ENCODE measurements at regions not wholly inside any gene's neighbourhood (a gene's known extent, or its start where the extent isn't known, plus 50 kb on each side); places are given as distances from the start of the nearest gene placed in this dataset.

DNA sequence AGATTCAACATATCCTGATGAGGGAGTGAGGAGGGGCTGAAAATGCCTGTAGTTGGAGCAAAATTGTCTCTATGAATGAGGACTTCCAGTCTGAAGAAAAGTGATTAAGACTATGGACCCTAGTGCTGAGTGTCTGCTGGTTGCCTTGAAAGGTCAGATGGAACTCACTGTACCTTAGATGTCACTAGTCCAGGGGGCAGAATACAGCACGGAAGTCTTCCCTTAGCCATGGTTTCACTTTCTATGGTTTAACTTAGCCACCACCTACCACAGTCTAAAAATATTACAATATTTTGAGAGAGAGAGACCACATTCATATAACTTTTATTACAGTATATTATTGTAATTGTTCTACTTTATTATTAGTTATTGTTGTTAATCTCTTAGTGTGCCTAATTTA lies 223.1 kb downstream of the FMR1NB start:
- TF ChIP-seq, protein P1, sequence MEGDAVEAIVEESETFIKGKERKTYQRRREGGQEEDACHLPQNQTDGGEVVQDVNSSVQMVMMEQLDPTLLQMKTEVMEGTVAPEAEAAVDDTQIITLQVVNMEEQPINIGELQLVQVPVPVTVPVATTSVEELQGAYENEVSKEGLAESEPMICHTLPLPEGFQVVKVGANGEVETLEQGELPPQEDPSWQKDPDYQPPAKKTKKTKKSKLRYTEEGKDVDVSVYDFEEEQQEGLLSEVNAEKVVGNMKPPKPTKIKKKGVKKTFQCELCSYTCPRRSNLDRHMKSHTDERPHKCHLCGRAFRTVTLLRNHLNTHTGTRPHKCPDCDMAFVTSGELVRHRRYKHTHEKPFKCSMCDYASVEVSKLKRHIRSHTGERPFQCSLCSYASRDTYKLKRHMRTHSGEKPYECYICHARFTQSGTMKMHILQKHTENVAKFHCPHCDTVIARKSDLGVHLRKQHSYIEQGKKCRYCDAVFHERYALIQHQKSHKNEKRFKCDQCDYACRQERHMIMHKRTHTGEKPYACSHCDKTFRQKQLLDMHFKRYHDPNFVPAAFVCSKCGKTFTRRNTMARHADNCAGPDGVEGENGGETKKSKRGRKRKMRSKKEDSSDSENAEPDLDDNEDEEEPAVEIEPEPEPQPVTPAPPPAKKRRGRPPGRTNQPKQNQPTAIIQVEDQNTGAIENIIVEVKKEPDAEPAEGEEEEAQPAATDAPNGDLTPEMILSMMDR (IDR thresholded peaks at IDR 0.05) = no peak
- no peak for TF ChIP-seq POLR2A (IDR thresholded peaks at IDR 0.05)

Measured in Peyer's patch (tissue), 4 donors.